ENCODE measurements at regions not wholly inside any gene's neighbourhood (a gene's known extent, or its start where the extent isn't known, plus 50 kb on each side); places are given as distances from the start of the nearest gene placed in this dataset.

DNA sequence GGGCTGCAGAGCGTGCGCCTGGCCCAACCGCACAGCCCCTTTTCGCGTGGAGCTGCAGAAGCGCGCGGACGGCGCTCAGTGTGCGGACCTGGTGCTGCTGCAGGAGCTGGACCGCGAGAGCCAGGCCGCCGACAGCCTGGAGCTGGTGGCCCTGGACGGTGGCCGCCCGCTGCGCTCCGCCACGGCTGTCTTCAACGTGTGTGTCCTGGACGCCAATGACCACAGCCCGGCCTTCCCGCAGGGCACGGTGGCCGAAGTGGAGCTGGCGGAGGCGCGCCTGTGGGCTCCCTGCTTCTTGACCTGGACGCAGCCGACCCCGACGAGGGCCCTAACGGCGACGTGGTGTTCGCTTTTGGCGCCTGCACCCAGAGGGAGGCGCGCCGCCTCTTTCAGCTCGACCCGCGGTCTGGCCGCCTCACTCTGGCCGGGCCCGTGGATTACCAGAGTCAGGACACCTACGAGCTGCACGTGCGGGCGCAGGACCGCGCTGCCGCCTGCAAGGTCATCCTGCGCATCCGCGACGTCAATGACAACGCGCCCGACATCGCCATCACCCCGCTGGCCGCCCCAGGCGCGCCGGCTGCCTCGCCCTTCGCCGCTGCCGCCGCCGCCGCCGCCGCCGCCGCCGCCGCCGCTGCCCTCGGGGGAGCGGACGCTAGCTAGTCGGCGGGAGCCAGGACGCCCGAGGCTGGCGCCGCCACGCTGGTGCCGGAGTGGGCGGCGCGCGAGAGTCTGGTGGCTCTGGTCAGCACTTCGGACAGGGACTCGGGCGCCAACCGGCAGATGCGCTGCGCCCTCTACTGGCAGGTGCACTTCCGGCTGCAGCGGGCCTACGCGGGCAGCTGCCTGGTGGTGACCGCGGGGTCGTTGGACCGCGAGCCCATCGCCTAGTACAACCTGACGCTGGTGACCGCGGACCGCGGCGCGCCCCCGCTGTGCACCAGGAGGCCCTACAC lies 172.2 kb downstream of the OLFM4 start:
- intact Hi-C loops (cut with micrococcal nuclease): no loop called here

DNA sequence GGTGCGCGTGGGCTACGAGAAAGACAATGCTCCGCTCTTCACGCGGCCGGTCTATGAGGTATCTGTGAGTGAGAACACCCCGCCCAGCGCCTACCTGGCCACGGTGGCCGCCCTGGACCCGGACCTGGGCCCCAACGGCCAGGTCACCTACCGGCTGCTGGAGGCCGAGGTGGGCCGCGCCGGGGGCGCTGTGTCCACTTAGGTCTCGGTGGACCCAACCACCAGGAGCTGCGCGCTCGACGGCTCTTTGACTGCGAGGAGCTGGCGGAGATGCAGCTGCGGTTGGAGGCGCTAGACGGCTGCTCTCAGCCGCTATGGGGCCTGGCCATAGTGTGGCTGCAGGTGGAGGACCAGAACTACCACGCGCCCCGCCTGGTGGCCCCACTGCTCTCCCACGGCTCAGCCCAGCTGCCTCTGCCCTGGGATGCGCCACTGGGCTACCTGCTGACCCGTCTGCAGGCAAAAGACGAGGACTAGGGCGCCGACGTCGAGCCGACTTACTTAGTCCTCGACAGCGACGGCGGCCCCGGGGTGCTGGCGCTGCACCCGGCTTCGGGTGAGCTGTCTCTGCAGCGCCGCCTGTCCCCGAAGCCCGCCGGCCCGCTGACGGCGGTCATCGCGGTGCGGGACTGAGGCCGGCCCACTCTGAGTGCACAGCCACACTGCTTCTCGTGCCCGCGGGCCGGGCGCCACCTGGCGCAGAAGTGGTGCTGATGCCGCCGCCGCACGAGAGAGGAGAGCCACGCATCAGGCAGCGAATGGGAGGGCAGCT lies 173.0 kb downstream of the OLFM4 start:
- intact Hi-C loops (cut with micrococcal nuclease): no loop called here

DNA sequence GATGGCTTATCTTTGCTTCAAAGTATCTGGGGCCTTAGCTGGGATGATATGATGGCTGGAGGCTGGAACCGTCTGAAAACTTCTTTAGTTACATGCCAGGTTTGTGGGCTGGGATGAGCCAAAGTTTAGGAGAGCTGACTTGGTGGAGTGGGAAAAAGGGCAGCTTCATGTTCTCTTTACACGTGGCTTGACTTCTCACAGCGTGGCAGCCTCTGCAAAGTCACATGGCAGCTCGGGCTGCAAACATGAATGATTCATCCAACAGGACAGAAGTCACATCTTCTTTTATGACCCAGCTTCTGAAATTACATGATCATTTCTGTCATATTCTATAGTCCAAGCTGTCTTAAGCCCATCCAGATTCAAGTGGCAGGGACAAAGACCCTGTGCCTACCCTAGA lies 176.0 kb downstream of the OLFM4 start:
- intact Hi-C loops (cut with micrococcal nuclease): no loop called here

DNA sequence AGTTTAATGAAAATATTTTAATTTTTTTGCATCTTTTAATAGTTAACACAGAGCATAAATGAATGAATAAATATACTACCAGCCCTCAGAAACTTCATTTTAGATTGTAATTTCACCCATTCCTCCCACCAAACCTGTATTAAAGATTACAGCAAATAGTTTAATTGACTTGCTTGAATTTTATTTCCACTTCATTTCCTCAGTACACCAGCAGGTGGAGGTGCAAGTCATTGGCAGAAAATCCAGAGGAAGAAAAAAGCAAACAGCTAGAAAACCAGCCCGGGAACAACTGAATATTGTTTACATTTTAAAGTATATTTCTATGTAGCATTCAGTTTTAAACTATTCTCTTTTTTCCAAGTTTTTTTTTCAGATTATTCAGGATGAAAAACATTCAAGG lies 177.8 kb downstream of the OLFM4 start:
- intact Hi-C loops (cut with micrococcal nuclease): no loop called here

DNA sequence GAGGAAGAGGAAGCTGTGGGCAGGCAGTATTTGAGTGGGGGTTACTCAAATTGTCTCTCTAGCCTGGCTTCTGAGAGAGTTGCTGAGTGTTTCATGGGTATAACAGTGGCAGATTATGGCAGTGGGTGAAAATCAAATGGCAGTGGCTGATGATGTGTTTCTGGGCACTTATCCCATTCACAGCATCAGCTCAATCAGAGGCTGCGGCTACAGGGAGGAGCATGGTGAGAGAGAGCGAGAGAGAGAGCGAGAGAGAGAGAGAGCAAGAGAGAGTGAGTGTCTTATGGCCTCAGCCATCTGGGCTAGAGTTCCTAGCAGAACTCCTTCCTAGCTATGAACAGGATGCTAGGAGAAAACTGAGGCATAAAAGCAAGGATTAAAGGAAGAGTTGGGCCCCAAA lies 178.9 kb downstream of the OLFM4 start:
- intact Hi-C loops (cut with micrococcal nuclease): no loop called here

DNA sequence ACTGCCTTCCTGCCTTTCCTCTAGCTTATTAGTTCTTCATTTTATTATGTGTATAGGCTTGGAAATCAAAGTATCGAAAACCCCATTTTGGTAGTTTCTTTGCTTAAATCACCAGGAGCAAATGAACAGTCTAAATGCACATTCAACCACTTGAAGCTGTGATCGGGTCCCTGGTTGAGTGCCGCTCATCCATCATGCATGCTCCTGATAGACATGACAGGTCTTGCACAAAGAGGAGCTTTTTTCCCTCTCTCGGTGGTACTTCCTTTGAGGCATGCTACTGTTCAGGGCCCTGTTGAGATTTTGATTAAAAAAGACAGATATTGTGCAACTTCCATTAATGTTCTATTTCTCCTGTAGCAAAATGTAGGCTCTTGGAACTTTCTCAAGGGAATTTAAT lies 185.8 kb downstream of the OLFM4 start:
- intact Hi-C loops (cut with micrococcal nuclease): no loop called here

DNA sequence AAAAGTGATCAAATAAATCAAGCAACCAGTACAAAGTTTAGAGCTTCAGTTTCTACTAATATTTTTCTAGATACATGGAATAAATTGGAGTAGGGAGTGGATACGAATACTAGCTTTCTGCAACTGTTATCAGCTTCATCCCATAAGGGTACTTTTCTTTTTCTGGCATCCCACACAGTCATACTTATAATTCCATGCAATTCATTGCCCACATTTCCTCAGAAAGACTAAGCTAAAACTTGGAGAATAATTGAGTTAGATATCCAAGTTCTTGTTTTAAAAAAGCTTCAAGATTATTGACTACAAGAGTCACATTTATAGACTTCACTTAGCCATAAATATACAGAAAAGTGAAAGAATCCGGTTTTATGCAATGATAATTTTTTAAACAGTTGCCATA lies 186.9 kb downstream of the OLFM4 start:
- intact Hi-C loops (cut with micrococcal nuclease): no loop called here

DNA sequence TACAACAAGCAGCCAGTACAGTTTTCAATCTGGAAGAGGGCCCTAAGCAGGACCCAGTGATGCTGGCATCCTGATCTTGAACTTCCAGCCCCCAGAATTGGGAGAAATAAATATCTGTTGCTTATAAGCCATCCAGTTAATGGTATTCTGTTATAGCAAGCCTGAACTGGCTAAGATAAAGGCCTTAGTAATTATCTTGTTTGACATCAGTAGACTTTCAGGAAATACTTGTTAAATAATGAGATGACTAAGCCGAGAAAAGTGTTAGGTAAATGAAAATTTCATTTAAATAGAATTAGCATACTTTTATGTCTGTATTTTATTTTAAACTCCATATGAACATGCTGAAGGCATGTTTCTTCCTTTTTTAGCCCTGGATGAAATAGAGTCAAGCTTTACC lies 188.2 kb downstream of the OLFM4 start:
- intact Hi-C loops (cut with micrococcal nuclease): no loop called here

DNA sequence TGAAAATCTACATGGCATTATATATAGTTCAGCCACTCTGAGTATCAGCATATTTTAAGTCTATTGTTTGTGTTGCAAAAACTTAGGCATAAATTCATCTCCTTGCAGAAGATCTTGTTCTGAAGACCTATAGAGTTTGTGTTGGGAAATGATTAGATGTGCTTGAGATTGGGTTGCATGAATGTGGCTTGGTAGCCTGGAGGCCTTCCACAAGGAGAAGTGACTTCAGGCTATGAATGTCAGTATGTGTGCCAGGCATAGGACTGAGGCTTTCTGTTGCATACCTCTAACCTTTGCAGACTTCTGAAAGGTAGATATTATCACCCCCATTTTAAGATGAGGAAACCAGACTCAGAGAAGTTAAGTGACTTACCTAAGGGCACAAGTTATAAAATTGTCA lies 188.6 kb downstream of the OLFM4 start:
- intact Hi-C loops (cut with micrococcal nuclease): no loop called here

DNA sequence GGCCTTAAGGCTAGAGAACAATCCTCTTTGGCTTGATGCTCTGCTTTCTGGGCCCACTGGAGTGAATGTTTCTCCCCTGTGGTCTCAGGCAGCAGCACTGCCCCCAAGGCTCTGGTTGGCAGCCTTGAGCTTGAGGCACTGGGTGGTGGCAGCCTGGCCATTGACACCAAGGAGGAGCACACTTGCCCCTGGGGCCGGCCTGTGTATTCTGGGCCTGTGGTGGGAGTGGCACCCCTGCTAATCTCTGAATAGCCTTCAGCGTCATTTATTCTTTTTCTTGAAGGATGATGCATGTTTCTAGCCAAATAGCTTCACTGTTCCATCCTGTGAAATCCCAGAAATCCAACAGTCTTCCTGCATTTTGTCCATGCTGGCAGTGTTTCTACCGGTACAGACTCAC lies 191.4 kb downstream of the OLFM4 start:
- intact Hi-C loops (cut with micrococcal nuclease): no loop called here

DNA sequence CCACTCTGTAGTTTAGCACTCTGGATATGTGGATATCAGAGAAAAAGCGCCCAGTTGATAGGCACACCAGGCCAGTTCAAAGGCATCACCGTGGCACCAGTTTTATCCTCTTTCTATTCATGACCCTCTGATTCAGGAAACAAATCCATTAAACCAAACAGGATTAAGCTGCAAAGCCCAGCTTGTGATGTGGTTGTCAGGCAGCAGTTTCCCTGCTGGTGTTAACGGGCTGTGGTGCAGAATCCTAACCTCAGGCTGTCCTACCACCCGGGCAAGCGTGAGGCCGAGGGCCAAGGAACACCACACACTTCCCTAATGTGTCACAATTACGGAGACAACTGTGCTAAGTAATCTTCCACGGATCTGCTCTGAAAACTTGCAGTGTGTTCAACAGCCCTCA lies 209.1 kb downstream of the OLFM4 start:
- intact Hi-C loops (cut with micrococcal nuclease): no loop called here

DNA sequence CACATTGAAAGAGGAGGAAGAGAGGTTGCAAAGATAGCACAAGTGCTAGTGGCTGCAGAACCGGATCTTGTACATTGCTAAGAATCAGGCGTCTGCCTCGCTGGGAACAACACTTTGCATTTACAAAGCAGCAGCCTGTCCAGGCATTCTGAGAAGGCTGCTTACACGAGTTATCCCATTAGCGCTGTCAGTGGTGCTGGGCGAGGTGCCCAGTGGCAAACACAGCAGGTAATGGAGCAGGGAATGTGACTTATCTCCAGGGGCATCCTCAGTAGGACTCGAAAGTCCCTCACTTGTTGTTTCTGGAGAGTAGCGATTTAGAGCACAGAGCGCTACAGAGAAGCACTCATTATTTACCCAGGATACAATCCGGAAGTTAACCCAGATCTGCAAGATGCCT lies 209.6 kb downstream of the OLFM4 start:
- intact Hi-C loops (cut with micrococcal nuclease): no loop called here

DNA sequence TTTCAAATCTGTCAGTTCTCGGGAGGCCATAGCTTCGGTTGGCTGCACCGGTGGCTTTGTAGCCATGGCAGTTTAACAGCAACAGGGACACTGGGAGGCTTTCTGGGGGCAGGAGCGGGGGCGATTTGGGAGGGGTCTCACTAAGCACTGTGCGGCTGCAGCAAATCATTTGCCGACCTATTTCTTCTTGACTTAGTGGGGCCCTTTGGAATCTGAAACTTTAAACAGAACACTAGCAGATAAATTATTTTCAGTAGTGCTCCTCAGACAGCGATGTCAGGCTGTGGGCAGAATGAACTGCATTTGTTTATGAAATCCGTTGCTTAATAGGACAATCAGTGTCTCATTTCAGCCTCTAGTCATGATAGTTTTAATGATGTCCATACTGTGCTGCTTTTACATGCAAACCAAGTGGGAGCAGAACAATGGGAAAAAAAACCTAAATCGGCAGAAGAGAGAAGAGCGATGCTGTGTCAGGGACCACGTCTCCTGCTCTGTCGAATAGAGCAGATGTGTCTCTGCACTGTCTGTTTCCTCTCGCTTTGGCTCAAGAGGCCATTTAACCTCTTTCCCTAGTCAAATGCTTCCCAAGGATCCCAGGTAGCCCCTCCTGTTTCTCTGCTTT lies 211.9 kb downstream of the OLFM4 start:
- intact Hi-C loops (cut with micrococcal nuclease): no loop called here

DNA sequence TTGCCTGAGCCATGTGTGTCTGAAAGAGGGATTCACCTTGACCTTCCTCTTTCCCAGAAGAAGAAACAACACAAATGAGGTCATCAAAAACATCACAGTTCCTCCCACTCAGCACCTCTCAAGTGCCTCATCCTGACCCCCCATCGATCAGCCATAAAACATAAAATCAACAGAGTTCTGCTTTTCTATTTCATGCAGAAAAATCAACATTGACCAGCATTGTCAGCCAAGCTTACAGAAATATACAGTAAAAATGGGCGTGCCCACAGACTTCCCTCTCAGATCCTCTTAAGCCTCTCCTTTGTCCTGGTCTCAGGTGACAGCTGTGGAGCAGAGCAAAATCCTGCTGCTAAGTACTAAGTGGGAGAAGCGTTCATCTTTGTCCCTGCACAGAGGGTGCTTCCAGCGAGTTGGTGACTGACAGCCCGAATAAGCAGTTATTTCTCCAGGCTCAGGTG lies 213.3 kb downstream of the OLFM4 start:
- intact Hi-C loops (cut with micrococcal nuclease): no loop called here

DNA sequence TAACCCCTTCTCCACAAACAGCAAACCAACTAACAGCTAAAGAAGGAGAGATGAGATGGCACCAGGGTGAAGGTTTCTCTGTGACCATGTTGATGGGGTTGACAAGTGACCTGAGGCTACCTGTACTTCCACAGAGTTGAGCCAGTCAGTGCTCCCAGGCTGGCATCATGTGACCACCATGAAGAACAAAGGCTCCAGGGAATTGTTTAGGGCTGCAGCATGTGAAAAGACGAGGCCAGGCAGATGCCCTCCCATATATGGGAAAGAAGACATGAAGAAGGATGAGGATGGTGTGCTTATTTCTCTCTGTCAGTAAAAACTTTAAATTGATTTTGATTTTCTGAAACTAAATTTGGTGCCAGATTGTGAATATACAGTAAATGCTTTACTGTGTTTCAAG lies 220.6 kb downstream of the OLFM4 start:
- intact Hi-C loops (cut with micrococcal nuclease): no loop called here

DNA sequence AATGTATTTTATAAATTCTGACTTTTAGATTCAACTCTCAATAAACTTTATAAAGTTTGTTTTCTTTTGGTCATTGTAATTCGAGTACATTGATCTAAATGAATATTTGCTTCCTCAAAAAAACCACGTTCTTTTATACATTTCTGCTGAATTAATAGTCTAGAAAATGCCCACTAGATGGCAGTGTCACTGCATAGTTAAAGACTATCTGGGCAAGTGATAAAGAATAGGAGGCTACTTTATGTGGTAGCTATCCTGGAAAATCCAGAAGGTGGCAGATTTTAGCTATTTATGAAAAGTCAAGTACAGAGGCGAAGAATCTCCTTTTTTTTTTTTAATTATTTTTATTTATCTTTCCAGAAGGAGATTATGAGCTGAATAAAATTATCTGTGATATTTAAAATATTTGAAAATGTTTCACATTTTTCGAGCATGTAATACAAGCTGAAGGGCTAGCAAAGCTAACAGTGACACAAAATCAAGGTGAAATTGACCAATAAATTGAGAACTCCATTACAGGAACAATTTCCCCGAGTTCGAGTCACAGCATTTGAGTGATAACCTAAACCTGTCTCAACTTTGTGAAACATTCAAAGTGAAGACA lies 221.8 kb downstream of the OLFM4 start:
- intact Hi-C loops (cut with micrococcal nuclease): no loop called here

DNA sequence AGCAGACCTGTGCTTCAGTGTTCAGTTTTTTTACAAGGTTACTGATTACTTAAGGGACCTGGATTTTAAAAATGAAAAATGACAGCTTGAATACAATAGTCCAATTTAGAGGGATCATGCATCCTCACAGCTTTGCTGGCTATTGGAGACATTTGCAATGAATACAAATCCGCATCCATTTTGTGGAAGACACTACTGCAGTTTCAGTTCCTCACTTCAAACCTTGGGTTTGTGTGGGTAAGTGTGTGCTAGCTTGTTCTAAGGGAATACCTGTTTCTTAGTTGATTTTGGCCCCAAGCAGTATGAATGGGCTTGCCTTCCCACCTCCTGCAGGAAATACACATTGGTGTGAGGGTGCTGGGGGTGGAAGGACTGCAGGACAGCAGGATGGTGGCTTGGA lies 222.4 kb downstream of the OLFM4 start:
- intact Hi-C loops (cut with micrococcal nuclease): no loop called here

DNA sequence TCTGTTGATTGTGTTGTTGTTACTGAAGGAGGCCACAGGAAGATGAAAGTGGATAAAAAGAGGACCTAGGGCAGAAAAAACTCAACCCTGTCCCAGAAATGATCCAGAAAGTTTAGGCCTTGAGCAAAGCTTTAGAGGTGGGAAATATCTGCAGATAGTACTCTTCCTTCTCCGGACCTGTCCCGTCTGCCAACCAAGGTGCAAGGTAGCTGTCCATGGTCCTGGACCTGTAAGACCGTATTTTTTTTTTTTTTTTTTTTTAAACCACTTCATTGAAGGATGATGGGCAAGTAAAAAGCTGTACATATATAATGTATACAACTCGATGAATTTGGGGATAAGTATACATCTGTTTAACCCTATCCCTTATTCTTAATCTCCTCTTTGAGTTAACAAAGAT lies 225.9 kb downstream of the OLFM4 start:
- intact Hi-C loops (cut with micrococcal nuclease): no loop called here

DNA sequence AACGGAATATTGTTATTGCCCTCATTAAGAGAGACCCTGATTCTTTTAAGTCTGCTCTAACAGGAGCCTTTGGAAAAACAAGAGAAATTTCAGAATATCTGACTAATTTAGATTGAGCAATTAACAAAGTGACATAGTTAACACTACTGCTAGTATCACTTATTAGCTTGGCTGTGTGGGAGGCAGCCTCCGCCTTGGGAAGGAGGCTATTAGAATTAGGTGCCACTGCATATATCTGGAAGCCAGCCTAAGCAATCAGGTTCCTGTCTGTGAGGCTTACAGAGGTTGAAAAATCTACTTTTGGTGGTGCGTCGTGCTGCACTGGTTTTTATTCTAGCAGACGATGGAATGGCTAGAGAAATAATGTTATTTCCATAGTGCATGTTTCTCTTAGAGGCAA lies 227.2 kb downstream of the OLFM4 start:
- intact Hi-C loops (cut with micrococcal nuclease): no loop called here

DNA sequence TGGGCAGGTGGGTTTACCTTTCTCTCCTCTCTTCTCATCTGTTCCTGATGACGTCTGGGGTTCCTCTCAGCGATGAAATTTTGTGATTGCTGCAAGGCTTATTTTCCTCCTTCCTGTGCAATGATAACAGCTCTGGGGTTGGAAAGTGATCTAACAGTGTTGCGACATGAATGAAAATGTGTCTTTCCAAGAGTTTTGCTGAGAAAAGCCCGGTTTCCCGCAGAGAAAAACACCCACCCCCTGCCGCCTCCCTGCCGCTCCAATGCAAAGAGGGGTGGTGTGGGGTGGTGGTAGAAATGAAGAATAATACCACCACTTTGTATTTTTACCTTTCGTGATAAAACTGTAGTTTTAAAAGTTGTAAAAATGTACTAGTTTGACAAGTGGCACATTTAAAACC lies 232.0 kb downstream of the OLFM4 start:
- intact Hi-C loops (cut with micrococcal nuclease): no loop called here

DNA sequence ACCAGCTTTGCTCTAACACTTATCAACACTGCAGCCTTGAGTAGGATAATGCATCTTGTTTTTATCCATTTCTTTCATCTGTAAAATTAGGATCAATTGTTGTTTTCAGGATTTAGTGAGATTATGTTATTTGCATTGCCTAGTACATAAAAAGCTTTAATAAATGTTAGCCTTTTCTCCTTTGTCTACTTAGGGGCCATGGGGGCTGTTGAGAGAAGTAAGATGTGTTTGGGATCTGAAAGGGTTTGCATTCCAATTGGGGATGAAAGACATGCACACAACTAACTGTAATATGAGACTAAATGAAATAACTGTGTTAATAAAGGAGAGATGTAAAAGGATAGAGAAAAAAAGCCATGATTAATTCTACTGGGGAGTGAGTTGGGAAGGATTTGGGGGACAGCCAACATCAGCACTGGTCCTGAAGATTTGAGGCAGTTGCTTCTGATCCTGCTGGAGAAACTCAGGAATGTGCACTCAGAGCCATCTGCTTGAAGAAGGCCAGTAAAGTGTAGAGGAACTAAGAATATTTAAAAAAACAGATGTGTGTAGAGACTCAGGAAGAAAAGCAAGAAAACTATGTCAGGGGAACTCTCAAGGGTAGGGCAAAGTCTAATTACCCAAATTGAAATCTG lies 236.3 kb downstream of the OLFM4 start:
- intact Hi-C loops (cut with micrococcal nuclease): no loop called here
